Colon (tissue), 2 donors: ENCODE measurements at regions not wholly inside any gene's neighbourhood (a gene's known extent, or its start where the extent isn't known, plus 50 kb on each side); places are given as distances from the start of the nearest gene placed in this dataset.
"Not testable (repeated sequence)": the region's sequence is repeated elsewhere in the genome, so short reads cannot be mapped to it uniquely, and the experiment has no call there.

Experiments used
- FAIRE-seq: peaks from 2 replicates; lab custom pipeline; 2012; peaks lifted over from hg19 to GRCh38; lab: Jason Lieb, UNC
- donor health status: control.
- donor health status: control.

DNA sequence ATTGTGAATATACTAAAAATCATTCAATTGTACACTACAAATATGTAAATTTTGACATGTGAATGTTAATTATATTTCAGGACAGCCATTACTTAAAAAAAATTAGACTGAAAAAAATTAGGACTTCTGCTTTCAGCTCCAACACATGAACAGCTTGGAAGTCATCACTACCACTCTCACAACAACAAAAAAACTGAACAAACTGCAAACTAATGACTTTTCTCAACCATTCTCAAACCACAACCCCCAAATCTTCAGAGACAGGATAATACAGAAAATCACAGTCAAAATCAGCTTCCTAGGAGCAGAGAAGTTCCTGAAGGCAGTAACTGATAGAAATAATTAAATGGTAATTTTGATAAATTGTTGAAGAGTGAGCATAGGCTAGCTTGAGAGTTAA, 686.4 kb downstream of the TLE1 start:
- no peak for FAIRE-seq

- no peak for FAIRE-seq
Measured at GRCh38 chr9:81002242-81002641, 687.1 kb downstream of the TLE1 start.

DNA sequence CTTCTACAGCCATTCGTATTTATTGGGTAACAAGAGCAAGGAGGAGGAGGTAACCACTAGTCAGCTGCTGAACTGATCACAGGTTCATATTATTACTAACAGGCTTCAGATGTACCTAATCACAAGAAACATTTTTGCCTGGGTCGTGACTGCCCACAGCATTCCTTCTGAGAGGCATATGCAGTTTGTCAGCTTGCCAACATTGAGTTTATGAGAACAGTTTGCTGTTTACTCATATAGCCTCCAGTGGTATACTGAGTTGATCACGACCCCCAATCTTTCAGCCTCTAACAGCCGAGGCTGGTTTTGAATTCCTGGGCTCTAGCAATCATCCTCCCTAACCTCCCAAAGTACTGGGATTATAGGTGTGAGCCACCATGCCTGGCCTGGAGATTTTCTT, 693.6 kb downstream of the TLE1 start:
- FAIRE-seq: no peak

DNA sequence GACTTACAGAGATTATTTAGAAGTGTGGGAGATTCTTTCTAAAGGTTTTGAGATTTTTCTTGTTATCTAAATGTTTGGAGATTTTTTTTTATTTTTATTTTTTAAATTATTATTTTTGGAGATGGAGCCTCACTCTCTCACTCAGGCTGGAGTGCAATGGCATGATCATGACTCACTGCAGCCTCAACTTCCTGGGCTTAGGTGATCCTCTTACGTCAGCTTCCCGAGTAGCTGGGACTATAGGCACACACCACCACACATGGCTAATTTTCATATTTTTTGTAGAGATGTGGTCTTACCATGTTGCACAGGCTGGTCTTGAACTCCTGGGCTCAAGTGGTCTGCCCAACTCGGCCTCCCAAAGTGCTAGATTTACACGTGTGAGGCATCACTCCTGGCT, 694.5 kb downstream of the TLE1 start:
- no peak for FAIRE-seq

GRCh38 chr9:80985595-80985994, 703.8 kb downstream of the TLE1 start:
- peak; percentile 99 for FAIRE-seq

GRCh38 chr9:80976403-80976802, 712.9 kb downstream of the TLE1 start:
- no peak for FAIRE-seq

DNA sequence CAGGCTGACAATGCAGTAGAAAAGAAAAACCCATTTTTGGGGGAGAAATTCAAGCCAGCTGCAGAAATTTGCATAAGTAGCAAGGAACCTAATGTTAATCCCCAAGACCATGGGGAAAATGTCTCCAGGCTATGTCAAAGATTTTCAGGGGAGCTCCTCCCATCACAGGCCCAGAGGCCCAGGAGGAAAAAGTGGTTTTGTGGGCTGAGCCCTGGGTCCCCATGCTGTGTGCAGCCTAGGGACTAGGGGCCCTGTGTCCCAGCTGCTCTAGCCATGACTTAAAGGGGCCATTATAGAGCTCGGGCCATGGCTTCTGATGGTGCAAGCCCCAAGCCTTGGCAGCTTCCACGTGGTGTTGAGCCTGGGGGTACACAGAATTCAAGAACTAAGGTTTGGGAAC, 719.0 kb downstream of the TLE1 start:
- FAIRE-seq: not testable (repeated sequence)

DNA sequence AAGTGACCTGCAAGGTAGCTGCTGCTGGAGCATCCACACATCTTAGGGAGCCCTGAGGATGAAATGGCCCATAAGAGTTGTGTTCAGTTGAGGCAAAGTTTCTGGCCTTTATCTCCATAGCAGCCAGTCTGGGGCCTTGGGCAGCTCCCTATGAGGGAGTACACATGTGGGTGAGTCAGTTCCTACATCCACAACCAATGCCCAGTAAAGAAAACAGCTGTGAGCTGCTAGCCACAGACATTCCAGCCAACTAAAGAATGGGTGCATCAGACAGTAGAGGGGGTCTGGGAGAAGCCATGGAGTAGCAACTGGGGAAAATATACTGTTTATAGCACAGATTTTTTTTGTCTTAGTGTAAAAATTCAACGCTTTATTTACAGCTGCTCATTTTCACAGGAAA, 720.7 kb downstream of the TLE1 start:
- FAIRE-seq: no peak

GRCh38 chr9:80964914-80965313, 724.4 kb downstream of the TLE1 start:
- FAIRE-seq: no peak

DNA sequence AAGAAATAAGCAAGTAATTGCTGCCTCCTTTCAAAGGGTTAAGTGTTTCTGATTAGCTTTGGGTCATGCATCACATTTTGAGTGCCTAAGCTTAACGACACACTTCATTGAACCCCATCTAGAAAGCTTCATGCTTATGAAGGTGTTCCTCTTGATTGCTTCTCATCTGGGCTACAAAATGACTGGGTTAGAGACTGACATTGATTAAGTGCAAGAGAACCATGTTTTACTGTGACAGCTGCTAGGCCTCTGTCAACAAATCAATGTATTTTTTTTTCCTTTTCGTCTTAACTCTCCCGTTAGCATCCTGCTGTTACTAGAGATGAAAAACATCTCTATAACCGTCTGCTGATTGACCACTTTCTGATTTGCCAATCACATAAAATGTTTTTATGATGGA, 725.0 kb downstream of the TLE1 start:
- no peak for FAIRE-seq

- FAIRE-seq: no peak
Measured at GRCh38 chr9:80957801-80958200, 731.5 kb downstream of the TLE1 start.

- FAIRE-seq: no peak
Measured at GRCh38 chr9:80954521-80954920, 734.8 kb downstream of the TLE1 start.

- no peak for FAIRE-seq
Measured at GRCh38 chr9:80952363-80952922, 736.9 kb downstream of the TLE1 start.

DNA sequence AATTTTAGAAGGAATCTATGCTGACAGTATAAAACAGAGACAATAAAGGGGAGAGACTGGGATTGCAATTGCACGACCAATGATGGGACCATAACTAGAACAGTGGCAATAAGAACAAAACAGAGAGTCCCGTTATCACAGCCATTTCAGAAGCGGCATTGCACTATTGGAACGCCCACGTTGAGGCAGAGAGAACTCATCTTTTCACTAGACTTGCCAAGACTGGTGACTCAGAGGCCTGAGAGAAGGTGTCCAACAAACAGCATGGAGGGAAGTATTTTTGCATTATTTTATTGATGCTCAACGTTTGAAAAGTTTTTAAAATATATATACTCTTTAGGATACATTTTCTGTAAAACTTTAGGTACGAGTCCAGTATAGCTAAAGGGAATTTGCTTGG, 737.7 kb downstream of the TLE1 start:
- FAIRE-seq: no peak

DNA sequence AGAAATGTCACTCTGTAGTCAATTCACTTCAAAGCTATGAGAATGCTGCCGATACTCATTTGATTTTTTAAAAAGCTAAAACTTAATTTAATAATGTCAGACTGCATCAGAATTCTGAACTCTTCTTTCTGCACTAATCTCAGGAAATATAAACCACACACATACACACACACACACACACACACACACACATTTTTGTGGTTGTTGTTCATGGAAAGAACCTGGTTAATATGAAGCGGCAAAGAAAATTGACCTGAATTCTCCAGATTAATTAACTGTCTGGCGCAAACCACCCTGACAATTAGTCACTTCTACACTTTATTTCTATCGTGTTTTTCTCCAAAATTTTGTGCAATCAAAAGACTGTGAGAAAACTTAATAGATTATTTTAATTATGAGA, 740.5 kb downstream of the TLE1 start:
- FAIRE-seq: no peak

- no peak for FAIRE-seq
Measured at GRCh38 chr9:80948066-80948465, 741.3 kb downstream of the TLE1 start.

GRCh38 chr9:80946496-80947170, 742.7 kb downstream of the TLE1 start:
- FAIRE-seq: no peak

DNA sequence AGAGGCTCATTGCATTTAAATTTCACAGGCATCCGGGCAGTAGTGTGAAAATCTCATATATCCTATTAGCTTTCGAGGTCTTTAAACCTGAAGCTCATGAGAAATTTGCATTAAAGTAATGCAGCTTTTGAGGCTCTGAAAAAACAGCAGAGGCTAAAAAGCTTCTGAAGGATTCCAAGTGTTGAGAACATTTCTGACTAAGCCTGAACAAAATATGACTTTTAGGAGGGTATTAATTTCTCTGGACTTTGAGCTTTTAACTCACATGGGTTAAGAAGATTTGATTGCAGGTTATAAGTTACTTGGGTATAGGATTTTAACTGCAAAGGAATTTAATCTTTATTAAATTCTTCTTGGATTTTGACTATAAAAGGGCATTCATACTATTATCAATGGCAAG, 743.9 kb downstream of the TLE1 start:
- FAIRE-seq: no peak

DNA sequence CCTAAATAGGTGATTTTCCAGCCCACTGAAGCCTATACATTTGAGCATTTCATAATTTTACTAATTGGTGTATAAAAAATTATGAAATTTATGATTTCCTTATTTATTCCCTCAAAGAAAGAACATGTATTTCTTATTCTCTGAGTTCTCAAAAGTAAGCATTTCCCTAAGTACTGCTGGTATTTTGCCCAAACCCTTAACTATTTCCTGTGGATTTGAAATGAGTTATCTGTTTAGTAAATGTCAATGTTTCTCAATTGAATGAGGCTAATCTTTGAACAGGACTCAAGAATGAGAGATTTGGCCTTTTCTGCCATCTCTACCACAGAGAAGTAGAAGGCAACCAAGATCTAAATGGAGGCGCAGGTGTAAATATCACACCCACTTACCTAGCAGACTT, 751.7 kb downstream of the TLE1 start:
- no peak for FAIRE-seq

DNA sequence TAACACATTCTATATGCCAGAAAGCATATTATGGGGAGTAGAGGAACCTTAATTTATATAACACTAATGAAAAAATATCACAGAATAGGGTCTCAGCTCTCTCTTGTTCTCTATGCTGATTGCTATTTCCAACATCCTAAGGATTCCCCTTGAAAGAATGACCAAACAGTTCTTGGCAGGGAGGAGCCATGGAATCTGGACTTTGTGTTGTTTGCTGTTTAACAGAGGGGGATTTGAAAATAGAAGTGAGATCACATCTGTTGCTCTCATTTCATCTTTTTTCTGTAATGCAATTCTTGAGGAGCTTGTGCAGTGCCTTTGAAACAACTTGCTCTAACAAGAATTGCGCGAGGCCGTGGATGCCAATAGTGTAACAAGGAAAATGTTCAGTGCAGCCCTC, 755.3 kb downstream of the TLE1 start:
- FAIRE-seq: no peak

GRCh38 chr9:80932947-80933780, 756.2 kb downstream of the TLE1 start:
- FAIRE-seq: no peak

DNA sequence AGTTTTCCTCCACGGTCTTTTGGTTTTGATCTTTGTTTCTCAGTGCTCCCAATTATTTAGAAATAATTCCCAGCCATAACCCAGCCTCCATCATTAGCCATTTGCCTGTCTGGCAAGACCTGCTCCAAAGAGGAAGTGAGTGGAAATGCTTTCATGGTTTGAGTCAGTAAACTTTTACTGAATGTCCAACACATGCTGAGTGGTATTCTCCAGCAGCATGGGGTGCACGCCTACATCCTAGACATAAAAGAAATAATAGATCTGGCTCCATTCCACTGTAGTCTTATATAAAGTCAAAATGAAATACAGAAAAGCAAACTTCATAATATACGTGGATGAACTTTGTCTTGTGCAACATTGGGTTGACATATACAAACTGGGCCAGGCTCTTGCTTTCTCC, 757.2 kb downstream of the TLE1 start:
- no peak for FAIRE-seq

DNA sequence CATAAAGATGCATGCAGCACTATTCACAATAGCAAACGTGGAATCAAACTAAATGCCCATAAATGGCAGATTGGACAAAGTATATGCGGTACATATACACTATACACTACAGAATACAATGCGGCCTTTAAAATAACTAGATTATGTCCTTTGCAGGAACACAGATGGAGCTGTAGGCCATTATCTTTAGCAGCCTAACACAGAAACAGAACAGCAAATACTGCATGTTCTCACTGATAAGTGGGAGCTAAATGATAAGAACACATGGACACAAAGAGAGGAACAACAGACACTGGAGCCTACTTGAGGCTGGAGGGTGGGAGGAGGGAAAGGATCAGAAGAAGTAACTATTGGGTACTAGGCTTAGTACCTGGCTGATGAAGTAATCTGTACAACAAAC, 758.2 kb downstream of the TLE1 start:
- FAIRE-seq: no peak

DNA sequence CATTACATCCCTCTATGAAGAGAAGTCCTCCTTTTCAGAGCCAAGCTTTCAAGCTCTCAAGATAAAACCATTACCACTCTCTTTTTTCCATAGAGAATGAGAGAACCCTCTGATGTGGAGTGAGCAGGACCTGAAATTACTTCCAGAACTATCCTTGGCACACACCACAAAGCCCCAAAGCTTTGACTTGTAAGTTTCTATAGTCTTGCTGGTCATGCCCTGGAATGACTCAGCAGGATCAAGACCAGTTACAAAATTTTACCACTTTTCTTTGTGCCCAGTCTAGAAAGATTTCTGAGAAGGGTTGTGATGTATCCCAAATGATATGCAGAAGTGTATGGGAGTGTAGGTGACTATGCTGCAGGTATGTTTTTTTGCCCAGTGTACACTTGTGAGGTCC, 760.6 kb downstream of the TLE1 start:
- FAIRE-seq: no peak
